Fibroblast of lung (primary cell): ENCODE measurements at regions not wholly inside any gene's neighbourhood (a gene's known extent, or its start where the extent isn't known, plus 50 kb on each side); places are given as distances from the start of the nearest gene placed in this dataset.

ENCODE experiments used
- DNase-seq, 2 donors: peaks; one replicate each; pipeline versions ENCODE4 v3.0.0 to v3.0.0-alpha.2; 2010; ENCODE audit warnings: low read depth in 2 of 2
- H2AFZ ChIP-seq: 2 replicates; pipeline ENCODE4 v1.5.1; 2012; ENCODE audit warnings: low read length, control low read depth, inconsistent platforms
- H3K27ac ChIP-seq: 2 replicates; pipeline ENCODE4 v1.5.1; 2011; ENCODE audit warnings: low read length, control low read depth; ENCODE audit not compliant: insufficient read depth
- H3K27me3 ChIP-seq: 2 replicates; pipeline ENCODE4 v1.5.1; 2011; ENCODE audit warnings: mild to moderate bottlenecking, low read length; ENCODE audit not compliant: control insufficient read depth, insufficient read depth
- H3K36me3 ChIP-seq: 2 replicates; pipeline ENCODE4 v1.5.1; 2011; ENCODE audit warnings: low read length; ENCODE audit not compliant: control insufficient read depth, insufficient read depth
- H3K4me1 ChIP-seq: 2 replicates; pipeline ENCODE4 v1.5.1; 2011; ENCODE audit warnings: low read length; ENCODE audit not compliant: control insufficient read depth, insufficient read depth; ENCODE audit errors: extremely low read depth
- H3K4me2 ChIP-seq: 2 replicates; pipeline ENCODE4 v1.5.1; 2011; ENCODE audit warnings: low read length, control low read depth; ENCODE audit not compliant: insufficient read depth; ENCODE audit errors: extremely low read depth
- H3K4me3 ChIP-seq, 4 experiments: fragments of 200-600 bp in 1 of 4; sonication (generic) in 1 of 4; replicated peaks in 1 of 4; 2 replicates each; pipeline ENCODE4 v1.5.1; 2011 to 2016; ENCODE audit warnings: low read length in 4 of 4, low read depth in 3 of 4, mild to moderate bottlenecking in 3 of 4, control low read depth in 2 of 4, inconsistent platforms in 1 of 4, mixed read lengths in 1 of 4; ENCODE audit not compliant: insufficient read depth in 1 of 4; ENCODE audit errors: control extremely low read depth in 1 of 4
- H3K79me2 ChIP-seq: 2 replicates; pipeline ENCODE4 v1.5.1; 2012; ENCODE audit warnings: mild to moderate bottlenecking, low read length, inconsistent platforms; ENCODE audit not compliant: control insufficient read depth, insufficient read depth
- H3K9ac ChIP-seq: 2 replicates; pipeline ENCODE4 v1.5.1; 2011; ENCODE audit warnings: mild to moderate bottlenecking, low read length, control low read depth; ENCODE audit not compliant: insufficient read depth
- H3K9me3 ChIP-seq: 2 replicates; pipeline ENCODE4 v1.5.1; 2012; ENCODE audit warnings: low read depth, low read length; ENCODE audit not compliant: control insufficient read depth, insufficient read depth
- H4K20me1 ChIP-seq: 2 replicates; pipeline ENCODE4 v1.5.1; 2011; ENCODE audit warnings: low read length; ENCODE audit not compliant: control insufficient read depth, insufficient read depth; ENCODE audit errors: extremely low read depth
- EZH2 ChIP-seq: IDR thresholded peaks from 2 replicates; pipeline ENCODE4 v1.5.1; 2012; ENCODE audit warnings: low read length, control low read depth, mild to moderate bottlenecking; ENCODE audit errors: missing control alignments
- TF ChIP-seq, protein P1 (sequence below), 2 donors: IDR thresholded peaks in 1 of 2; conservative IDR thresholded peaks in 1 of 2; 1 replicate in 1 of 2; 2 replicates in 1 of 2; pipeline ENCODE4 v1.5.1; 2011 to 2012; ENCODE audit warnings: low read length in 2 of 2, control low read depth in 1 of 2, inconsistent platforms in 1 of 2, low read depth in 1 of 2, mild to moderate bottlenecking in 1 of 2

DNA sequence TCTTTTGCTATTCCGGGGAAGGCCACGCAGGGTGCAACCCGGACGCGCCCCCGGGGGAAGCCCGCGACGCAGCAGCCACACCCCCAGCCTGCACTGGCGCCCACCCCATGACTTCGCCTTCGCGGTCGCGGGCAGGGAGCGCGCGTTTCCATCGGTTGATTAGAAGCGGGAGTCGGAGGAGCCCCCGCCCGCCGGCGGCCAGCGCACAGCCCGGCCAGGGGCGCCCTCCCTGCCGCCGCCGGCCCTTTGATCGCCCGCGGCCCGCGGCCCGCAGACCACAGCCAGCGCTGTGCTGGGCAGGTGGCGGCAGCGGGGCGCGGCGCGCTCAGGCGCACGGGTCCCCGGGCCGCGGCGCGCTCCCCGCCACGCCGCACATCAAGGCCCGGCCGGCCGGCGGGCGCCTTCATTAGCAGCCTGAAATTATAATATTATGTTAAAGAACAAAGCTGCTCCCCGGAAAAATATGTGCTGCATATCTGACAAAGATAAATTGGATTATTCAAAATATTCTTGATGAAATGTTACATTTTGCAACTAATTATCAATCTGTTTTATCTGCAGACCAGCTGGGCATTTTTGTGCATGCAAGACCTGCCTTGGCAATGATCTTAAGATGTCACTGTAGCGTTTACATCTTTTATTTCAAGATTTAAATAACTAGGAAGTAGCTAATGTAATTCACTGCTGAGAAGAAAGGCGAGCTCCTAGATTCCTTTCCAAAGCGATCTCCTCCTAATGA, 160.7 kb upstream of the MKI67 start:
- Histone ChIP-seq H3K4me3 (no peak overlapping the region), H3K4me1 (no peaks in the 10 kb centered on the region), H2AFZ (no peak overlapping the region), H3K9me3 (no peaks in the 10 kb centered on the region), H3K27ac (no peak overlapping the region), H3K36me3 (no peaks in the 10 kb centered on the region), H3K4me2 (no peak overlapping the region), H3K79me2 (no peaks in the 10 kb centered on the region), H4K20me1 (no peaks in the 10 kb centered on the region), H3K9ac (no peak overlapping the region), H3K27me3 (no peaks in the 10 kb centered on the region)
- DNase-seq = no peak
- TF ChIP-seq, protein P1, sequence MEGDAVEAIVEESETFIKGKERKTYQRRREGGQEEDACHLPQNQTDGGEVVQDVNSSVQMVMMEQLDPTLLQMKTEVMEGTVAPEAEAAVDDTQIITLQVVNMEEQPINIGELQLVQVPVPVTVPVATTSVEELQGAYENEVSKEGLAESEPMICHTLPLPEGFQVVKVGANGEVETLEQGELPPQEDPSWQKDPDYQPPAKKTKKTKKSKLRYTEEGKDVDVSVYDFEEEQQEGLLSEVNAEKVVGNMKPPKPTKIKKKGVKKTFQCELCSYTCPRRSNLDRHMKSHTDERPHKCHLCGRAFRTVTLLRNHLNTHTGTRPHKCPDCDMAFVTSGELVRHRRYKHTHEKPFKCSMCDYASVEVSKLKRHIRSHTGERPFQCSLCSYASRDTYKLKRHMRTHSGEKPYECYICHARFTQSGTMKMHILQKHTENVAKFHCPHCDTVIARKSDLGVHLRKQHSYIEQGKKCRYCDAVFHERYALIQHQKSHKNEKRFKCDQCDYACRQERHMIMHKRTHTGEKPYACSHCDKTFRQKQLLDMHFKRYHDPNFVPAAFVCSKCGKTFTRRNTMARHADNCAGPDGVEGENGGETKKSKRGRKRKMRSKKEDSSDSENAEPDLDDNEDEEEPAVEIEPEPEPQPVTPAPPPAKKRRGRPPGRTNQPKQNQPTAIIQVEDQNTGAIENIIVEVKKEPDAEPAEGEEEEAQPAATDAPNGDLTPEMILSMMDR (conservative IDR thresholded peaks at IDR 0.05 in 1 of 2, IDR thresholded peaks at IDR 0.05 in 1 of 2; ENCODE audit: low read depth in 1 of 2, low read length in 2 of 2) = no peak
- TF ChIP-seq EZH2 = no peak

- DNase-seq = no peak
- Histone ChIP-seq H4K20me1 (no peaks in the 10 kb centered on the region), H3K4me1 (no peaks in the 10 kb centered on the region), H3K79me2 (no peaks in the 10 kb centered on the region), H3K4me3 (no peak overlapping the region), H3K9ac (no peak overlapping the region), H3K27me3 (no peaks in the 10 kb centered on the region), H3K9me3 (no peaks in the 10 kb centered on the region), H3K4me2 (no peak overlapping the region), H3K36me3 (no peaks in the 10 kb centered on the region), H2AFZ (no peak overlapping the region), H3K27ac (no peak overlapping the region)
- TF ChIP-seq EZH2 = no peak
- TF ChIP-seq, protein P1 (conservative IDR thresholded peaks at IDR 0.05 in 1 of 2, IDR thresholded peaks at IDR 0.05 in 1 of 2; ENCODE audit: low read depth in 1 of 2, low read length in 2 of 2) = no peak
These were observed 161.7 kb upstream of the MKI67 start for GRCh38 chr10:128287921-128288320.

DNA sequence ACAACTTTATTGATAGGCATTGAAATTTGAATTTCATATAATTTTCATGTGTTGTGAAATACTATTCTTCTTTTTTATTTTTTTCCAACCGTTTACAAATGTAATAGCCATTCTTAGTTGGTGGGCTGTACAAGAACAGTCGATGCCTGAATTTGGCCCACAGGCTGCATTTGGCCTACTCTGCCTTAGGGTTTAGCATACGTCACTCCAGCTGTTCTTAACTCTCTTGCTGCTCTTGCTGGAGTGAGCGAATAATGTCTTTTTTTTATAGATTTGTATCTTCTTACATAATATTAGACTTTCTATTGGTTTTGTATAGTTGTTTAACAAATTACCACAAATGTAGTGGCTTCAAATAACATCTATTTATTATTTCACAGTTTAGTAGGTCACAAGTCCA, 163.4 kb upstream of the MKI67 start:
- H3K9me3 ChIP-seq = no peaks in the 10 kb centered on the region
- no peak overlapping the region for H3K4me2 ChIP-seq
- TF ChIP-seq EZH2 = no peak
- TF ChIP-seq, protein P1 (conservative IDR thresholded peaks at IDR 0.05 in 1 of 2, IDR thresholded peaks at IDR 0.05 in 1 of 2; ENCODE audit: low read depth in 1 of 2, low read length in 2 of 2) = no peak
- no peak overlapping the region for H3K4me3 ChIP-seq
- H4K20me1 ChIP-seq = no peaks in the 10 kb centered on the region
- H3K79me2 ChIP-seq = no peaks in the 10 kb centered on the region
- H2AFZ ChIP-seq = no peak overlapping the region
- no peak overlapping the region for H3K27ac ChIP-seq
- H3K36me3 ChIP-seq = no peaks in the 10 kb centered on the region
- no peak for DNase-seq
- H3K9ac ChIP-seq = no peak overlapping the region
- no peaks in the 10 kb centered on the region for H3K4me1 ChIP-seq
- no peaks in the 10 kb centered on the region for H3K27me3 ChIP-seq
